HL-60 (cell line): ENCODE measurements at regions not wholly inside any gene's neighbourhood (a gene's known extent, or its start where the extent isn't known, plus 50 kb on each side); places are given as distances from the start of the nearest gene placed in this dataset.

Experiments
- DNase-seq, 2 experiments: peaks; one replicate each; pipeline ENCODE4 v3.0.0-alpha.2; 2010 to 2020; ENCODE audit warnings: low read depth in 1 of 2, low spot score in 1 of 2
- H3K27ac ChIP-seq: fragments of 250-450 bp; sonication (Bioruptor Pico); replicated peaks from 2 replicates; pipeline ENCODE4 v1.5.1; 2020; ENCODE audit warnings: mild to moderate bottlenecking, moderate library complexity
- H3K27me3 ChIP-seq: fragments of 250-450 bp; sonication (Bioruptor Pico); 2 replicates; pipeline ENCODE4 v1.5.1; 2021; ENCODE audit warnings: mild to moderate bottlenecking, moderate library complexity; ENCODE audit not compliant: insufficient read depth, poor library complexity, severe bottlenecking
- H3K4me3 ChIP-seq: replicated peaks from 2 replicates; pipeline ENCODE4 v1.5.1; 2011; ENCODE audit warnings: mild to moderate bottlenecking, control low read depth, low read length; ENCODE audit not compliant: insufficient read depth
- CTCF ChIP-seq: IDR thresholded peaks from one replicate; pipeline ENCODE4 v1.5.1; 2011; ENCODE audit warnings: low read length, control low read depth, inconsistent platforms; ENCODE audit not compliant: insufficient read depth
- GABPA ChIP-seq: IDR thresholded peaks from 2 replicates; pipeline ENCODE4 v1.6.1; 2012; ENCODE audit warnings: low read depth
- POLR2AphosphoS5 ChIP-seq: IDR thresholded peaks from 2 replicates; pipeline ENCODE4 v1.6.1; 2012; ENCODE audit warnings: low read depth
- REST ChIP-seq: IDR thresholded peaks from 2 replicates; pipeline ENCODE4 v1.6.1; 2012; ENCODE audit warnings: low read depth; ENCODE audit not compliant: insufficient replicate concordance
- SPI1 ChIP-seq: IDR thresholded peaks from 2 replicates; pipeline ENCODE4 v1.6.1; 2012; ENCODE audit warnings: low read depth, mild to moderate bottlenecking, borderline replicate concordance

GRCh38 chr5:123751670-123752069 lies 239.7 kb downstream of the CSNK1G3 start:
- Histone ChIP-seq H3K27me3 (no peaks in the 10 kb centered on the region), H3K4me3 (no peak overlapping the region), H3K27ac (no peak overlapping the region)
- DNase-seq, result no peak
- TF ChIP-seq GABPA, result no peak
- no peak for TF ChIP-seq REST
- no peak for TF ChIP-seq SPI1
- TF ChIP-seq CTCF, result no peak
- TF ChIP-seq POLR2AphosphoS5, result no peak

GRCh38 chr5:123748239-123748638 lies 236.3 kb downstream of the CSNK1G3 start:
- Histone ChIP-seq H3K4me3 (no peak overlapping the region), H3K27me3 (no peaks in the 10 kb centered on the region), H3K27ac (no peak overlapping the region)
- TF ChIP-seq POLR2AphosphoS5 (no peak), CTCF (no peak), GABPA (no peak), SPI1 (no peak), REST (no peak)
- no peak for DNase-seq

- H3K27me3 ChIP-seq, result no peaks in the 10 kb centered on the region
- H3K4me3 ChIP-seq, result no peak overlapping the region
- TF ChIP-seq CTCF (no peak), SPI1 (no peak), GABPA (no peak), POLR2AphosphoS5 (no peak), REST (no peak)
- no peak for DNase-seq
- H3K27ac ChIP-seq, result no peak overlapping the region
These were observed 234.8 kb downstream of the CSNK1G3 start for GRCh38 chr5:123746683-123747360.
